ENCODE measurements at regions not wholly inside any gene's neighbourhood (a gene's known extent, or its start where the extent isn't known, plus 50 kb on each side); places are given as distances from the start of the nearest gene placed in this dataset.

GRCh38 chr15:98561169-98561941 lies 87.0 kb upstream of the IGF1R start:
- DNase-seq: no peak

GRCh38 chr15:98562331-98562937 lies 85.9 kb upstream of the IGF1R start:
- no peak for DNase-seq

GRCh38 chr15:98565566-98565965 lies 82.8 kb upstream of the IGF1R start:
- no peak for DNase-seq

- no peak for DNase-seq
These were observed 80.4 kb upstream of the IGF1R start for GRCh38 chr15:98567951-98568350.

GRCh38 chr15:98568382-98569017 lies 79.8 kb upstream of the IGF1R start:
- no peak for DNase-seq

GRCh38 chr15:98570119-98570518 lies 78.2 kb upstream of the IGF1R start:
- DNase-seq: no peak

- DNase-seq: peak; percentile 50
These were observed 67.8 kb upstream of the IGF1R start for GRCh38 chr15:98580572-98580971.

GRCh38 chr15:98581715-98582114 lies 66.6 kb upstream of the IGF1R start:
- DNase-seq: no peak

GRCh38 chr15:98582900-98583554 lies 65.3 kb upstream of the IGF1R start:
- DNase-seq: no peak

- no peak for DNase-seq
These were observed 64.4 kb upstream of the IGF1R start for GRCh38 chr15:98583771-98584430.

GRCh38 chr15:98586066-98586465 lies 62.3 kb upstream of the IGF1R start:
- no peak for DNase-seq

- no peak for DNase-seq
These were observed 56.2 kb upstream of the IGF1R start for GRCh38 chr15:98592136-98592535.

- no peak for DNase-seq
These were observed 52.2 kb upstream of the IGF1R start for GRCh38 chr15:98596131-98596530.

- DNase-seq: no peak
These were observed 51.4 kb upstream of the IGF1R start for GRCh38 chr15:98596885-98597392.

GRCh38 chr15:98597666-98598065 lies 50.7 kb upstream of the IGF1R start:
- no peak for DNase-seq

Measured in fibroblast of skin of scalp (primary cell).